ENCODE measurements at regions not wholly inside any gene's neighbourhood (a gene's known extent, or its start where the extent isn't known, plus 50 kb on each side); places are given as distances from the start of the nearest gene placed in this dataset.
A peak's percentile ranks its signal among the peaks of the same experiment; 100 is the strongest.

- no peak for DNase-seq
Observed at GRCh38 chr7:159253657-159254056, 109.0 kb upstream of the VIPR2 start.

GRCh38 chr7:159250471-159250870 is 105.8 kb upstream of the VIPR2 start:
- no peak for DNase-seq

DNA sequence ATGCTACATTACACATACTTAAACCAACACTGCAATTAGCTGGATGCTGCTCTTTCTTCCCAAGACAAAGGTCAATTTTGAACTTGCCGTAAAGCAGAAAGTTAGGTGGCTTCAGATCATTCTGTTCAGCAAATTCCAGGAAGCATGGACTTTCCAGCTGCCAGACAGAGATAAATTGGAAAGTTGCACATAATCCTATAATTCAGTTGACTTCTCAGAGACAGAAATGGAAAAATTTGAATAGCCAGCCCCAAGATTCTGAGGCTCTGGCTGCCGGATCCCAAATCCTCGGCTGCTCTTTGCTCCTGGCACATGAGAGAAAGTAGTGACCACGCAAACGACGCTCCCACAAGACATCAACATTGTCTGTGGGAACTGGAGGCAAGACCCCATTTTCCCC is 105.0 kb upstream of the VIPR2 start:
- no peak for DNase-seq

DNA sequence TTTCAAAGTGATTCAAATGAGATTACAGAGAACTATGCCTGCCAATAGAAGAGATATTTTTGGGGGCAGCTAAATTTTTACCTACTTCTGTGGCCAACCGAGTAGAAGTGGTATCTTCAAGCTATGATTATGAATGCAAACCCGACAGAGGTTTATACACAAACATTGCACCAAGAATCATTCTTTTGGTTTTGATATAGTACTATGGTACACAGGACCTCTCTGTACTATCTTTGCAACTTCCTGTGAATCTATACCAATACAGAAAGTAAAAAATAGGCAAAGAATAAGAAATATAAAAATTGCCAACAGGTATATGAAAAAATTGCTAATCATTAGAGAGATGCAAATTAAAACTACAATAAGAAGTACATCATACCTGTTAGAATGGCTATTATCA is 103.2 kb upstream of the VIPR2 start:
- no peak for DNase-seq

GRCh38 chr7:159246702-159247480 is 102.2 kb upstream of the VIPR2 start:
- no peak for DNase-seq

DNA sequence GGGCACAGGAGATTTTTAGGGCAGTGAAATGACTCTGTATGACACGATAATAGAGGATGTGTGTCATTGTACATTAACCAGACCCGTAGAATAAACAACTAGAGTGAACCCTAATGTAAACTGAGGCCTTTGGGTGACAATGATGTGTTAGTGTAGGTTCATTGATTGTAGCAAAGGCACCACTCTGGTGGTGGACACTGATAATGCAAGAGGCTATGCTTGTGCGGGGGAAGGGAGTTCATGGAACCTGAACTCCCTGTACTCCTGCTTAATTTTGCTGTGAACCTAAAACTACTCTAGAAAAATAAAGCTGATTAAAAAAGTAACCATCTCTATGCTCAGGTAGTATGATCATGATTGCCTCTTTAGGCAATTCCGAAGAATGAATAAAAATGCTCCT is 96.3 kb upstream of the VIPR2 start:
- DNase-seq = no peak

DNA sequence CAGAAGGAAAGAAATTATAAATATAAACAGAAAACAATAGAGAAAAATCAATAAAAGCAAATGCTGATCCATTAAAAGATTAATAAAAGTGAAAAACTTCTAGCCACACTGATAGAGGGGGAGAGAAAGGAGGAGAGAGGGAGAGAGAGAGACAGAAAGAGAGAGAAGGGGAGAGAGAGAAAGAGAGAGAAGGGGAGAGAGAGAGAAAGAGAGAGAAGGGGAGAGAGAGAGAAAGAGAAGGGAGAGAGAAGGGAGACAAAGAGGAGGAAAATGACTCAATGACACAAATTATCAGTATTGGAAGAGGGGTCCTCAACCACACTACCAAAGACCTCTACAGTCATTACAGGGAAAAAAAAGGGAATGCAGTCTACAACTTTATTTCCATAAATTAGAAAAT is 94.4 kb upstream of the VIPR2 start:
- DNase-seq = no peak

- DNase-seq = no peak
Observed at GRCh38 chr7:159238541-159238940, 93.9 kb upstream of the VIPR2 start.

DNA sequence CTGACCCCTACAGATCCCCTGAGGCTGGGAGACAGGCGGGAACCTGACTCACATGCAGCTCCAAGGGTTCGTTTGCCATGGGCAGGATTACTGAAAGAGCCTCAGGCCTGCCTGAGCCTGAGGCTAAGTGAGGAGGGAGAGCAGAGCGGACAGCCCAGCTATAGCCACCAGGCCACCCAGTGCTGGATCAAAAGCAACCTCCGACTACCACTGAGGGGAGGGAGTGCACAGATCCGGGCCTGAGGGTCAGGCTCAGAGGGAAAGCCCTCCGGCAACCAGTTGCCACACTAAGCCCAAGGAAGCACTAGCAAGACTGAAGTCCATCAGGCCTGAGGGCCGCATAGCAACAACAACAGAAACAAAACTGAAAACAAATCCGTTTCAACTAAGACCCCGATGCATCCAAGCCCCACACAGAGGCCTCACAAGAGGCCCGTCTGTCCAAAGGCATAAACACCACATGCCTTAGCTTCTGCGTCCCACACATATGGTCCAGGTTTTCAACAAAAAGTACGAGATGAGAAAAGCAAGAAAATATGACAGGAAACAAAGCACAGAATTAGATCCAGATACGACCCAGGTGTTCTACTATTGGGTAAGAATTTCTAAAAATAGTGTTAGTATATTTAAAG is 92.5 kb upstream of the VIPR2 start:
- DNase-seq = no peak

DNA sequence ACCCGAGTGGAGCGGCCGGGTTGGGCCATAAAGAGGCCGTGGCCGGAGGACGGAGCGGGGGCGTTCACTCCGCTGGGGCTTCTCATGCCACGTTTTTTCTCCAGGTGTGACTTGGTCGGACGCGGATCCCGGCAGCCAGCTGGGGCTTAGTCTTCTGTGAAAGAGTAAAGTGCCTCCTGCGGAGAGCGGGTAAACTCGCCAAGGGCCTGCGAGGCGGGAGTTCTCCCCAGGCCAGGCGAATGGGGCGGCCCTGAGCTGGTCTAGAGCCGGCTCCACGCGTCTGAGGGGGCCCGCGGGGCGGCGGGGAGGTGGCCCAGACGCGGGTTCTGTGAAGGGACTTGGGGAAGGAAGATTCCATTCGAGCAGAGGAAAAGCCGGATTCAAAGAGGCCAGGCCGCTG is 86.3 kb upstream of the VIPR2 start:
- no peak for DNase-seq

GRCh38 chr7:159229683-159230475 is 85.2 kb upstream of the VIPR2 start:
- DNase-seq = no peak

DNA sequence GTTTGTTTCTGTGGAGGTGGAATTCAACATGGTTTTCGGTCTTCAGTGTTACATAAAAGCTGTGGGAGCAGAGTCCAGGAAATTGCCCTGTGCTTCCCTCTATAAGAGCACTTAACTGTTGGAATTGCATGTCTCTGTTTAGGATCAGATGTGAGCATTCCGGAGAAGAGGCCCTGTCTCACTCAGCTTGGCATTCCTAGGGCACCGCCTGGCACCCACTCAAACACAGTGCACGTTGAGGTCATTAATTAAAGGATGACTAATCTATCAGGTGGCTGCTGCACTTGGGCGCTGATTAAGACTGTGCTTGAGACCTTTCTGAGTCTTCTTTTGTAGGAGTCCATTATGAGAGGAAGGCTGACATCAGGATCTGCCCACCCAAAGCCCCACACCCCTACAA is 82.8 kb upstream of the VIPR2 start:
- peak; percentile 29 for DNase-seq

DNA sequence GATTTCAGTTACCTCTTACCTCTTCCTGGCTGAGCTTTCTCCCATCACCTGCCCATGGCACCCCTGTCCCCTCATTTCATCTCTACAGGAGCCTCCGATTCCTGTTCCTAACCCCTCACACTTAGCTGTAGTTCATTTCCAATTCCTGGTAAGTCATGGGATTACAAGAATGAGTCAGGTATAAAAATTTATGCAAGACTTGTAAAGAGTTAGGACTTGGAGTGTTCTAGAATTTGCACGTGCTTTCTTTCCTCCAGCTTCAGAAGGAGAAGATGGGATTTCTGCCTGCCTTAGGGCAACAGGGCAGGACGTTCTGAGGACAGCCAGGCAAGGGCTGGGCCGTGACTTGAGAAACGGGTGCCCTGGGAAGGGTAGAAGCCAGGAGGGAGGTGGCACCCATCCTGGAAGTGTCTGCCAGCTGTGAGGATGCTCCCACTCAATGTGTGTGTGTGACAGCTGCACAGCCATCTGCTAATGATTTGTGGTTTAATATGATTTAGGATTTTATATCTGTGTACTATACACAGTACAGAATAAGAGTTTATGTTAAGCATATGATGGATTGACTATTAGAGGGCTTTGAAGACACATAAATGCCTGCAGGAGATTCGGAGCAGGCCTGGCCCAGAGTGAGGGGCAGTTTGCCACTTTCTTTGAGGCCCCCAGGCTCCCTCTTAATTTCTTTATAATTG is 81.5 kb upstream of the VIPR2 start:
- no peak for DNase-seq

DNA sequence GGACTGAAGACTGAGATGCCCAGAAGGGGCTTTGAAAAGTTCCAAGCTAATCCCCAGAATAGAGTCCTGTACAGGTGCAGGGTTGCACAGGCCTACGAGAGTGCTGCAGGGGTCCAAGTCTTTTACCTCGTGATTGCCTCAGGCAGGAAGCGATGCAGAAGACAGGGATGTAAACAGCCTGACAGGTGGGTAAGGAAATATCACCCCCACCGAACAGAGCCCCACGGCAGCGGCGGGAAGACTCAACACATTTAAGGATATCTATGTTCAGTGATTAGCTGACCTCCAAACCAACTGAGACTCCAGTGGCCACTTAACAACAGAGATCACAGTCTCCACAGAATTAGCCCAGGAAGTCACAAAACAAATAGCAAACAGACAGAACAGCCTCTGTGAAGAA is 73.9 kb upstream of the VIPR2 start:
- no peak for DNase-seq

GRCh38 chr7:159218170-159218569 is 73.5 kb upstream of the VIPR2 start:
- DNase-seq = no peak

GRCh38 chr7:159215076-159215475 is 70.4 kb upstream of the VIPR2 start:
- DNase-seq = no peak

DNA sequence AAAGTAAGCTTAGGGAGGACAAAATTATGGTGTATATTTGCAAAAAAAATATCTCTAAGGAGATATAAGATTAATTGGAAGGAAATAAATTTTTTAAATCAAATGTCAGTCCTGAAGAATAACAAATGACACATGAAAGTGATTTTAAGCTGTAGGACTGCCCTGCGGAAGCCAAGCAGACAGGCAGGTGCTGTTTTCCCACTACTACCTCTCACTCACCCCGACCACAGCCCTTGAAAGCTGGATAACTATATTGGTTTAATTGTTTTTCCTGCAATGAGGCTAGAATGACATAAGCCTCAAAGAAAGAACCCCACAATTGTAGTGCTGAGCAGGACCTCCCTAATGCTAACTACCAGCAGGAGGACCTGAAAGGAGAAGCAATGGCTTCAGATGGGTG is 68.6 kb upstream of the VIPR2 start:
- no peak for DNase-seq

- DNase-seq = no peak
Observed at GRCh38 chr7:159212226-159212625, 67.6 kb upstream of the VIPR2 start.

DNA sequence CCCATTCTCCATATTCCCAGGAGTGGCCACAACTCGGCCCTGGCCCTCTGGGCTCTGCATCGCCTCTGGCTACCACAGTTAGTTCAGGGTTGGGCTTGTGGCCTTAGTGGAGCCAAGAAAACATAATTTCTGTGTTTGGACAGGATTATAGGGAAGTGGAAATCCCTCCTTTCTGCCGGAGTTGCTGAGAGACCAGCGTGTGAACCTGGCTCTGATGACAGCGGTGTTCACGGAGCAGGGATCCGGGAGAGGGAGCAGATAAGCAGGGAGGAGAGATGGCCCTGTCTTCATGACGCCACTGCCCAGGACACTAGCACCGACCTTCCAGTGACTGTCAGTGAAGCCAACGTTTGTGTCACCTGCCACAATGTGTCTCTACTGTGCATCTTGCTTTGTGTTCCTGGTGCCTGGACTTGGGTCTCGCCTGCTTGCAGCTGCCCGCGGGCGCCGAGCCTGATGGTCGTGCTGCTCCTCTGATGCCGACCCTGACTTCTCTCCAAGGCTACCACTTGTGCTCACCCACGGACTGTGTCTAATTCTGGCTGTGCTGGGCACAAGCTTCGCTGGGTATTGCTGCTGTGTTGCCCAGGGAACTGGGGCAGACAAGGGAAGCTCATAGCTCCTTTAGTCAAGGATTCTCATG is 67.0 kb upstream of the VIPR2 start:
- no peak for DNase-seq

GRCh38 chr7:159210581-159211235 is 66.0 kb upstream of the VIPR2 start:
- DNase-seq = no peak

- DNase-seq = no peak
Observed at GRCh38 chr7:159209429-159209828, 64.8 kb upstream of the VIPR2 start.

GRCh38 chr7:159207951-159208350 is 63.3 kb upstream of the VIPR2 start:
- no peak for DNase-seq

All from kidney glomerular epithelial cell (primary cell).